Osteoblast (primary cell): ENCODE measurements at regions not wholly inside any gene's neighbourhood (a gene's known extent, or its start where the extent isn't known, plus 50 kb on each side); places are given as distances from the start of the nearest gene placed in this dataset.

ENCODE experiments used
- DNase-seq: peaks from one replicate; pipeline ENCODE4 v3.0.0; 2011; ENCODE audit warnings: low spot score, mixed read lengths; ENCODE audit not compliant: insufficient read length; ENCODE audit errors: missing footprints
- H2AFZ ChIP-seq: 2 replicates; pipeline ENCODE4 v1.6.0; 2011; ENCODE audit warnings: mild to moderate bottlenecking, low read length
- H3K27ac ChIP-seq: 2 replicates; pipeline ENCODE4 v1.5.1; 2011; ENCODE audit warnings: mild to moderate bottlenecking, low read depth, low read length, moderate library complexity
- H3K27me3 ChIP-seq: 2 replicates; pipeline ENCODE4 v1.6.0; 2012; ENCODE audit warnings: mild to moderate bottlenecking, control low read depth, inconsistent platforms, low read length, moderate library complexity; ENCODE audit not compliant: insufficient read depth
- H3K36me3 ChIP-seq: 2 replicates; pipeline ENCODE4 v1.5.1; 2011; ENCODE audit warnings: mild to moderate bottlenecking, low read length, control low read depth, moderate library complexity; ENCODE audit not compliant: insufficient read depth
- H3K4me1 ChIP-seq: 2 replicates; pipeline ENCODE4 v1.5.1; 2011; ENCODE audit warnings: mild to moderate bottlenecking, low read length, control low read depth, moderate library complexity; ENCODE audit not compliant: insufficient read depth
- H3K4me2 ChIP-seq: 2 replicates; pipeline ENCODE4 v1.6.0; 2011; ENCODE audit warnings: mild to moderate bottlenecking, low read length; ENCODE audit not compliant: insufficient read depth
- H3K4me3 ChIP-seq: fragments of 200-600 bp; sonication (generic); 3 replicates; pipeline ENCODE4 v1.5.1; 2012; ENCODE audit warnings: mild to moderate bottlenecking, low read length, inconsistent platforms; ENCODE audit not compliant: insufficient read depth
- H3K79me2 ChIP-seq: 2 replicates; pipeline ENCODE4 v1.6.0; 2012; ENCODE audit warnings: mild to moderate bottlenecking, low read length, control low read depth, inconsistent platforms; ENCODE audit not compliant: insufficient read depth
- H3K9me3 ChIP-seq: 2 replicates; pipeline ENCODE4 v1.5.1; 2011; ENCODE audit warnings: low read depth, low read length, control low read depth
- H4K20me1 ChIP-seq: 2 replicates; pipeline ENCODE4 v1.6.0; 2012; ENCODE audit warnings: mild to moderate bottlenecking, low read length, control low read depth; ENCODE audit not compliant: insufficient read depth
- TF ChIP-seq, protein P1 (sequence below): IDR thresholded peaks from 2 replicates; pipeline ENCODE4 v1.5.1; 2011; ENCODE audit warnings: mild to moderate bottlenecking, low read depth, low read length, moderate library complexity; ENCODE audit errors: extremely low read depth

DNA sequence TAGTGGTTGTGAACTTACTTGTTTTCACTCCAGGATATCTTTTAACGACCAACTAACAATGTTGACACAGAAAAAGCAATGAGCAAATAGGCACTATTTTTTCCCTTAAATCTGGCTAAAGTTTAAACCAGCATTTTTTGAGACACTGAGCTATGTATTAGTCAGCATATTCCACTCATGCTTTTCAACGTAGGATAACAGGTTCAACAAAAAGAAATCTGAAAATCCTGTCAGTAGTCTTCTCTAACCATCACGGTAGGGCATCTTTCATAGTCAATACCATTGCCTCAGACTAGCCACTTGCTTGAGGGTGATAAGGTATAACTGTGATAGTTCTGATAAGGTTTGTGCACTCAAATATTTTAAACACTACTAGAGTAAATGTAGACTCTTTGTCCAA is 1177.3 kb upstream of the NUDT12 start:
- H3K4me3 ChIP-seq = no peak overlapping the region
- H3K9me3 ChIP-seq = no peaks in the 10 kb centered on the region
- no peaks in the 10 kb centered on the region for H3K4me1 ChIP-seq
- H3K4me2 ChIP-seq = no peak overlapping the region
- H3K27me3 ChIP-seq = no peaks in the 10 kb centered on the region
- TF ChIP-seq, protein P1, sequence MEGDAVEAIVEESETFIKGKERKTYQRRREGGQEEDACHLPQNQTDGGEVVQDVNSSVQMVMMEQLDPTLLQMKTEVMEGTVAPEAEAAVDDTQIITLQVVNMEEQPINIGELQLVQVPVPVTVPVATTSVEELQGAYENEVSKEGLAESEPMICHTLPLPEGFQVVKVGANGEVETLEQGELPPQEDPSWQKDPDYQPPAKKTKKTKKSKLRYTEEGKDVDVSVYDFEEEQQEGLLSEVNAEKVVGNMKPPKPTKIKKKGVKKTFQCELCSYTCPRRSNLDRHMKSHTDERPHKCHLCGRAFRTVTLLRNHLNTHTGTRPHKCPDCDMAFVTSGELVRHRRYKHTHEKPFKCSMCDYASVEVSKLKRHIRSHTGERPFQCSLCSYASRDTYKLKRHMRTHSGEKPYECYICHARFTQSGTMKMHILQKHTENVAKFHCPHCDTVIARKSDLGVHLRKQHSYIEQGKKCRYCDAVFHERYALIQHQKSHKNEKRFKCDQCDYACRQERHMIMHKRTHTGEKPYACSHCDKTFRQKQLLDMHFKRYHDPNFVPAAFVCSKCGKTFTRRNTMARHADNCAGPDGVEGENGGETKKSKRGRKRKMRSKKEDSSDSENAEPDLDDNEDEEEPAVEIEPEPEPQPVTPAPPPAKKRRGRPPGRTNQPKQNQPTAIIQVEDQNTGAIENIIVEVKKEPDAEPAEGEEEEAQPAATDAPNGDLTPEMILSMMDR = no peak
- no peaks in the 10 kb centered on the region for H4K20me1 ChIP-seq
- no peak overlapping the region for H2AFZ ChIP-seq
- H3K36me3 ChIP-seq = no peaks in the 10 kb centered on the region
- DNase-seq = no peak
- no peak overlapping the region for H3K27ac ChIP-seq
- H3K79me2 ChIP-seq = no peaks in the 10 kb centered on the region

DNA sequence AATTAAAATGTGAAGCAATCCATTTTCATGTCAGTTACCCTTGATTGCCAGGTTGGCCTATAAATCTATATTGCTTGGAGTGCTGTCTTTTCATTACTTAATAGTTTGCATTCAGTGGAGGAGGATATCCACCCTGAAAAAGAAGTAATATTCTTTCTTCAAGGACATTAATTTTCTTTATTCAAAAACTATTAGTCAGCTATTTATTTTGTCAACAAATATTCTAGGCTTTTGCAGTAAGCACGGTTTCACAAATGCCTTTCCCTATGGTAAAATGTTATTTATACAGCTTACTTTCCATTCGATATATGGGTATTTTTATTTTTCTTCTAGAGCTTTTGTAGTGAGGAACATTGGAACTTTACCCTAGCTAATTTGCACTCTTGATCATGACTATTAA is 1176.9 kb upstream of the NUDT12 start:
- Histone ChIP-seq H4K20me1 (no peaks in the 10 kb centered on the region), H3K27ac (no peak overlapping the region), H3K4me1 (no peaks in the 10 kb centered on the region), H2AFZ (no peak overlapping the region), H3K79me2 (no peaks in the 10 kb centered on the region), H3K27me3 (no peaks in the 10 kb centered on the region), H3K36me3 (no peaks in the 10 kb centered on the region), H3K9me3 (no peaks in the 10 kb centered on the region), H3K4me3 (no peak overlapping the region), H3K4me2 (no peak overlapping the region)
- TF ChIP-seq, protein P1 = no peak
- DNase-seq = no peak

DNA sequence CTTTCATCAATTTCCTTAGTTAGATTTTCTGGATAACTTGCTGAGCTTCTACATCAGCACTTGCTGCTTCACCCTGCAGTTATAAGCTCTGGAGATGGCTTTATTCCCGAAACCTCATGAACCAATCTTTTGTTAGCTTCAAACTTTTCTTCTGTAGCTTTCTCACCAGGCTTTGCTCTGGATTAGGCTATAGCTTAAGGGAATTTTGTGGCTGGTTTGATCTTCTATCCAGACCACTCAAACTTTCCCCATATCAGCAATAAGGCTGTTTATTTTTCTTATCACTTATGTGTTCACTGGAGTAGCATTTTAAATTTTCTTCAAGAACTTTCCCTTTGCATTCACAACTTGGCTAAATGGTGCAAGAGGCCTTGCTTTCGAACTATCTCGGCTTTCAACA is 1173.5 kb upstream of the NUDT12 start:
- no peaks in the 10 kb centered on the region for H3K79me2 ChIP-seq
- no peak overlapping the region for H3K27ac ChIP-seq
- no peaks in the 10 kb centered on the region for H3K27me3 ChIP-seq
- H2AFZ ChIP-seq = no peak overlapping the region
- no peaks in the 10 kb centered on the region for H3K36me3 ChIP-seq
- H3K9me3 ChIP-seq = no peaks in the 10 kb centered on the region
- TF ChIP-seq, protein P1 = no peak
- H3K4me2 ChIP-seq = no peak overlapping the region
- H3K4me3 ChIP-seq = no peak overlapping the region
- H3K4me1 ChIP-seq = no peaks in the 10 kb centered on the region
- H4K20me1 ChIP-seq = no peaks in the 10 kb centered on the region
- no peak for DNase-seq

DNA sequence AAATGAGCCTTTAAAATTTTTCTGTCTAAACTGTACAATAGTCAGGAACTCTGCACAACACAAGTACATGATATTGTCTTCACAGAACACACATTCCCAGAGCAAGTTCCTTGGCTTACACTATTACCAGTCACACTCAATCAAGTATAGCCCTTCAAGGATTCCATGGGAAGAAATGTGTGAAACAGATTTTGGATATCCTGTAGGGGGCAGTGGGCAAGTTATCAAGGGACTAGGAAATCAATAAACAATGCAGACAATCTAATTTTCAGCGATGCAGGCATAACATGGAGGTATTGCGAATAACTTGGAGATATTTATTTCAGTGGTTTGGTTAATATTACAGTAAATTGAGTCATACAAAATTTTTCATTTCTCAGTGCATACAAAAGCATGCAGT is 1171.5 kb upstream of the NUDT12 start:
- TF ChIP-seq, protein P1 = no peak
- H3K4me3 ChIP-seq = no peak overlapping the region
- H3K4me2 ChIP-seq = no peak overlapping the region
- H3K9me3 ChIP-seq = no peaks in the 10 kb centered on the region
- no peaks in the 10 kb centered on the region for H3K36me3 ChIP-seq
- H2AFZ ChIP-seq = no peak overlapping the region
- H3K27me3 ChIP-seq = no peaks in the 10 kb centered on the region
- H4K20me1 ChIP-seq = no peaks in the 10 kb centered on the region
- no peak for DNase-seq
- no peak overlapping the region for H3K27ac ChIP-seq
- no peaks in the 10 kb centered on the region for H3K79me2 ChIP-seq
- H3K4me1 ChIP-seq = no peaks in the 10 kb centered on the region
